Stomach (tissue), 4 donors: ENCODE measurements at regions not wholly inside any gene's neighbourhood (a gene's known extent, or its start where the extent isn't known, plus 50 kb on each side); places are given as distances from the start of the nearest gene placed in this dataset.

Source experiments
- CTCF ChIP-seq, 7 experiments: fragments of 450-650 bp in 4 of 7; fragments of 200-600 bp in 3 of 7; sonication (generic) in 3 of 7; IDR thresholded peaks; one replicate each; pipeline ENCODE4 v1.5.1; 2016 to 2019; ENCODE audit warnings: antibody characterized with exemption in 7 of 7, control low read depth in 2 of 7, mild to moderate bottlenecking in 1 of 7
- EP300 ChIP-seq: sonication (generic); formaldehyde crosslinking; IDR thresholded peaks from one replicate; pipeline ENCODE4 v1.6.1; 2017; ENCODE audit warnings: antibody characterized with exemption
- POLR2A ChIP-seq, 4 donors: fragments of 450-650 bp; IDR thresholded peaks; one replicate each; pipeline ENCODE4 v1.6.1; 2016; ENCODE audit warnings: antibody characterized with exemption in 4 of 4, control low read depth in 2 of 4, mild to moderate bottlenecking in 1 of 4, moderate library complexity in 1 of 4
- POLR2AphosphoS5 ChIP-seq, 3 donors: sonication (generic); formaldehyde crosslinking; IDR thresholded peaks; one replicate each; pipeline ENCODE4 v1.6.1; 2016; ENCODE audit warnings: antibody characterized with exemption in 3 of 3

GRCh38 chr5:9928326-9928725 lies 298.2 kb upstream of the TAS2R1 start:
- TF ChIP-seq POLR2AphosphoS5 (IDR thresholded peaks at IDR 0.05) (no peak), CTCF (IDR thresholded peaks at IDR 0.05) (no peak), POLR2A (IDR thresholded peaks at IDR 0.05) (no peak), EP300 (no peak)
